Thoracic aorta (tissue), 2 donors: ENCODE measurements at regions not wholly inside any gene's neighbourhood (a gene's known extent, or its start where the extent isn't known, plus 50 kb on each side); places are given as distances from the start of the nearest gene placed in this dataset.

Source experiments
- ATAC-seq: fragments of 150-250 bp; one replicate; pipeline ENCODE4 v1.8.0; 2017; ENCODE audit warnings: low read depth; ENCODE audit not compliant: insufficient number of reproducible peaks, low FRiP score
- DNase-seq: peaks from one replicate; pipeline ENCODE4 v3.0.0-alpha.2; 2020; ENCODE audit warnings: low spot score
- H3K27ac ChIP-seq, 2 donors: fragments of 200-600 bp; sonication (generic); 1 replicate in 1 of 2; 2 replicates in 1 of 2; pipeline ENCODE4 v1.5.1; 2016; ENCODE audit warnings: mild to moderate bottlenecking in 2 of 2, moderate library complexity in 2 of 2
- H3K27me3 ChIP-seq: fragments of 200-600 bp; sonication (generic); replicated peaks from 2 replicates; pipeline ENCODE4 v1.6.0; 2016; ENCODE audit warnings: mild to moderate bottlenecking; ENCODE audit not compliant: insufficient read depth
- H3K36me3 ChIP-seq: fragments of 200-600 bp; sonication (generic); one replicate; pipeline ENCODE4 v1.5.1; 2016
- H3K4me1 ChIP-seq, 2 donors: fragments of 200-600 bp; sonication (generic); 1 replicate in 1 of 2; 2 replicates in 1 of 2; pipeline versions ENCODE4 v1.5.1 to v1.6.0; 2016; ENCODE audit warnings: low read depth in 2 of 2, mild to moderate bottlenecking in 1 of 2; ENCODE audit not compliant: control insufficient read depth in 1 of 2
- H3K4me3 ChIP-seq: fragments of 200-600 bp; sonication (generic); 2 replicates; pipeline ENCODE4 v1.5.1; 2016; ENCODE audit warnings: mild to moderate bottlenecking
- H3K9me3 ChIP-seq: fragments of 200-600 bp; sonication (generic); 2 replicates; pipeline ENCODE4 v1.5.1; 2016
- TF ChIP-seq, protein P1 (sequence below): fragments of 200-600 bp; sonication (generic); IDR thresholded peaks from one replicate; pipeline ENCODE4 v1.5.1; 2019; ENCODE audit warnings: antibody characterized with exemption

DNA sequence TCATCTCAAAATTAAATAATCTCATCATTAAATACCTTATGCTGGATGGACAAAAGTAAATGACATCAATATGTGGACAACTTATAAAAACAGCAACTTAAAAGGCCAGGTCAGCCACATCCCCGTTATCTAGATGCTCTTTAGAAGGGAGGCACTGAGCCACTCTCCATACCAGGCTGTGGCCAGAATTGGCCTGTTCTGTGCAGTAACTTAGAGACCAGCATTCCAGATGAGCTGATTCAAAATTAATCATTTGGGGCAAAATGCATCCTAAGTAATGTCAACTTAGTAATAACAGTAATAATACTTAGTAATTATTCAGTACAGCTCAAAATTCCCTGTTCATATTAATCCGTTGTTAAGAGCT, 373.6 kb downstream of the FBXW7 start:
- H3K27me3 ChIP-seq: no peaks in the 10 kb centered on the region
- no peak overlapping the region for H3K27ac ChIP-seq
- no peaks in the 10 kb centered on the region for H3K36me3 ChIP-seq
- no peak overlapping the region for H3K4me3 ChIP-seq
- DNase-seq (no peak), ATAC-seq (no peak)
- peaks cover 0 to 11% of the 10 kb centered on the region in 2 donors for H3K4me1 ChIP-seq
- no peaks in the 10 kb centered on the region for H3K9me3 ChIP-seq
- TF ChIP-seq, protein P1, sequence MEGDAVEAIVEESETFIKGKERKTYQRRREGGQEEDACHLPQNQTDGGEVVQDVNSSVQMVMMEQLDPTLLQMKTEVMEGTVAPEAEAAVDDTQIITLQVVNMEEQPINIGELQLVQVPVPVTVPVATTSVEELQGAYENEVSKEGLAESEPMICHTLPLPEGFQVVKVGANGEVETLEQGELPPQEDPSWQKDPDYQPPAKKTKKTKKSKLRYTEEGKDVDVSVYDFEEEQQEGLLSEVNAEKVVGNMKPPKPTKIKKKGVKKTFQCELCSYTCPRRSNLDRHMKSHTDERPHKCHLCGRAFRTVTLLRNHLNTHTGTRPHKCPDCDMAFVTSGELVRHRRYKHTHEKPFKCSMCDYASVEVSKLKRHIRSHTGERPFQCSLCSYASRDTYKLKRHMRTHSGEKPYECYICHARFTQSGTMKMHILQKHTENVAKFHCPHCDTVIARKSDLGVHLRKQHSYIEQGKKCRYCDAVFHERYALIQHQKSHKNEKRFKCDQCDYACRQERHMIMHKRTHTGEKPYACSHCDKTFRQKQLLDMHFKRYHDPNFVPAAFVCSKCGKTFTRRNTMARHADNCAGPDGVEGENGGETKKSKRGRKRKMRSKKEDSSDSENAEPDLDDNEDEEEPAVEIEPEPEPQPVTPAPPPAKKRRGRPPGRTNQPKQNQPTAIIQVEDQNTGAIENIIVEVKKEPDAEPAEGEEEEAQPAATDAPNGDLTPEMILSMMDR: no peak

DNA sequence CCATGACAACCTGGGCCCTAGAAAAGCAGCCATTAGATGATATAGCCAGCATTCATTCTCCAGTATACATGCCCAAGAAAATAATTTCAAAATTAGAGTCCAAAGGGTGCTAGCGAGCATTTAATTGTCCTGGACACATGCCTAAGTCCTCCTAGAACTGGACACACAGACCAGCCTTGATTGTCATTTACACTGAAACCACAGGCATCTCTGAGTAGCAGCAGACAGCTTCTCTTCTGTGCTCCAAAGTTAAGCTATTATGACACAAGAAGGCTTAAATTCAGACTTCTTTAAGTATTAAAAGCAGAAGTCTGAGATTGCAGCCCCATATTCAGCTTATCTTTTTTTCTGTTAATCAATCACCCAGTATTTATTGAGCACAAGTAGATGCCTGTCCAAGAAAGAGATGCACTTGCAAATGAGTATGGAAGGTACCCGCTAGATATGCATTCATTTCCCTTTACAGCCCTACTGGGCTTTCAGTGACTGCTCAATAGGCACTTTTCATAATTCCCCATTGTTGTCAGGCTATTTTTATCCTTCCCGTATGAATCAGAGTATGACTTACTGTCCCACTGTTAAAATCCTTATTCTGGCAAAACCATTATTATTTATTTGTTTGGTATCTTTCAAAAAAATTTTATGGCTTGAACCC, 374.1 kb downstream of the FBXW7 start:
- ATAC-seq (no peak), DNase-seq (no peak)
- H3K27ac ChIP-seq: no peak overlapping the region
- H3K27me3 ChIP-seq: no peaks in the 10 kb centered on the region
- no peaks in the 10 kb centered on the region for H3K9me3 ChIP-seq
- H3K4me3 ChIP-seq: no peak overlapping the region
- H3K36me3 ChIP-seq: no peaks in the 10 kb centered on the region
- TF ChIP-seq, protein P1: no peak
- H3K4me1 ChIP-seq: peaks cover 0 to 11% of the 10 kb centered on the region in 2 donors

DNA sequence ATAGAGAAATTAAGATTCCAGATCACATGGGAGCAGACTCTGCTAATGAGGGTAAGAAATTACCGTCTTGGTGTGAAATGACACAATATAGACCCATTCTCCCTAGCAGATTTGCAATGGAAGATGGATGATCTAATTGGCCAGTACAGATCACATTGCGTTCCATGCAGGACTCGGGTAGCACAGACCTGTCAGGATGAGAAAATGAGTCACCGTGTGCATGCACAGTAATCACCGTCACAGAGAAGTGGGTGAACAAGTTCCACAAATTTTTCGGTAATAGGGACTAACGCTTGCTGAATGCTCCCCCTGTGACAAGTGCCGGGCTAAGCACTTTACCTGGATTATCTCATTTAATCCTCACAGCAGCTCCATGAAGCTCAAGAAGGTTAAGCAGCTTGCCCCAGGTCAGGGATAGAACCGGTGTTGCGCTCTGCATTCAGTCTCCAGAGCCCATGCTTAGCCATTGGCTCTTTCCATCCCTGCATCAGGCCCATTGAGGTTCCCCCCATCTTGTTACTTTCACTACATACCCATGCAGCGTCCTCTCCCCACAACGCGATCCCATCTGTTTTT, 375.6 kb downstream of the FBXW7 start:
- DNase-seq (no peak), ATAC-seq (no peak)
- Histone ChIP-seq H3K4me1 (peaks cover 0 to 11% of the 10 kb centered on the region in 2 donors), H3K9me3 (no peaks in the 10 kb centered on the region), H3K36me3 (no peaks in the 10 kb centered on the region), H3K27ac (no peak overlapping the region), H3K4me3 (no peak overlapping the region), H3K27me3 (no peaks in the 10 kb centered on the region)
- TF ChIP-seq, protein P1: no peak

DNA sequence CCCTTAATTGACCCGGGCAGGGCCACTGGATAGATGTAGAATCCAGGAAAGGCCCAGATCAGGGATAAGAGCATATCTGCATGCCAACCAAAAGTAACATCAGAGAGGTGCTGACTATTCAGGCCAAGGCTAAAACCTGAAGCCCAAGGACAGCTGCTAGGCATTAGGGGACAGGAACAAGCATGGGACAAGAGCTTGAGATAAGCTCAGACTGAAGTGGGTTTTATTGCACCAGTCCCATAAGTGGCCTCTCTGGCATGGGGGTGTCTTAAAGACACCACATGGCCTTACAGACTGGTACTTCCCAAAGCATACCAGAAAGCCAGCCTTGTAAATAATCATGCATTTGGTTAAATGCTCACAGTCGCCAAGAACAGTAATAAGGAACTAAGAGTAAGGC, 376.1 kb downstream of the FBXW7 start:
- H3K27me3 ChIP-seq: no peaks in the 10 kb centered on the region
- ATAC-seq: no peak
- H3K36me3 ChIP-seq: no peaks in the 10 kb centered on the region
- no peak overlapping the region for H3K4me3 ChIP-seq
- H3K9me3 ChIP-seq: no peaks in the 10 kb centered on the region
- TF ChIP-seq, protein P1: no peak
- H3K27ac ChIP-seq: no peak overlapping the region
- no peak for DNase-seq
- peaks cover 0 to 11% of the 10 kb centered on the region in 2 donors for H3K4me1 ChIP-seq

DNA sequence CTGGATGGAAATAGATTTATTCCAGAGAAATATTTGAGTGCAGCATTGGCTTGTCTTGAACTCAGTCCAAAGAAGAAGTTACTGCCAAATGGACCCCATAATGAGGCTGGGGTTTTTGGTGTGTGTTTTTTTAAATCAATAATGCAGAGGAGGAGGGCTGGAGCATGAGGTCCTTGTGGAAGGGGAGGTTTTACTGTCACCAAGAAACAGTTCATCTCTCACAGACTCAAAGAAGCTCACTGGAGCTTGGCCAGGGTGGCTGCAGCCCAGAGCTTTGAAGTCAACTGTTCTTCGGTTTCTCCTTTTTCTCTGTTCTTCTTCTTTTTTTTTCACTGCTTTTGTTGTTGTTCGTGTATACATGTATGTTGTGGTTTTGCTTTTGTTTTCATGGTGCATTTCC, 377.7 kb downstream of the FBXW7 start:
- Histone ChIP-seq H3K27ac (no peak overlapping the region), H3K27me3 (no peaks in the 10 kb centered on the region), H3K9me3 (no peaks in the 10 kb centered on the region), H3K4me3 (no peak overlapping the region), H3K4me1 (peaks cover 0 to 11% of the 10 kb centered on the region in 2 donors), H3K36me3 (no peaks in the 10 kb centered on the region)
- ATAC-seq (no peak), DNase-seq (no peak)
- TF ChIP-seq, protein P1: no peak
